GM13977 (cell line): ENCODE measurements at regions not wholly inside any gene's neighbourhood (a gene's known extent, or its start where the extent isn't known, plus 50 kb on each side); places are given as distances from the start of the nearest gene placed in this dataset.

Experiments used
- DNase-seq: peaks from one replicate; pipeline ENCODE4 v3.0.0; 2012; ENCODE audit warnings: low spot score
- CTCF ChIP-seq: IDR thresholded peaks from 2 replicates; pipeline ENCODE4 v1.5.1; 2012; ENCODE audit warnings: mild to moderate bottlenecking, control low read depth; ENCODE audit not compliant: insufficient read depth; ENCODE audit errors: extremely low read depth, missing control alignments
- in situ Hi-C: fragments of 300-500 bp; cut with MboI; formaldehyde crosslinking; loops from one replicate; pipeline ENCODE4 v1.12.0; 2022; ENCODE audit warnings: low sequenced_read_pairs, low pct_unique_long_range_greater_than_20kb, mixed read lengths, inconsistent platforms; ENCODE audit not compliant: unreplicated experiment

GRCh38 chr11:46223252-46223513 lies 54.3 kb upstream of the CREB3L1 start:
- DNase-seq: no peak
- in situ Hi-C loops: no loop called here
- TF ChIP-seq CTCF: no peak

- no peak for TF ChIP-seq CTCF
- no peak for DNase-seq
- in situ Hi-C loops: no loop called here
Observed at GRCh38 chr11:46222490-46223251, 54.8 kb upstream of the CREB3L1 start.

GRCh38 chr11:46220313-46220712 lies 57.1 kb upstream of the CREB3L1 start:
- in situ Hi-C loops: no loop called here
- DNase-seq: no peak
- TF ChIP-seq CTCF: no peak

DNA sequence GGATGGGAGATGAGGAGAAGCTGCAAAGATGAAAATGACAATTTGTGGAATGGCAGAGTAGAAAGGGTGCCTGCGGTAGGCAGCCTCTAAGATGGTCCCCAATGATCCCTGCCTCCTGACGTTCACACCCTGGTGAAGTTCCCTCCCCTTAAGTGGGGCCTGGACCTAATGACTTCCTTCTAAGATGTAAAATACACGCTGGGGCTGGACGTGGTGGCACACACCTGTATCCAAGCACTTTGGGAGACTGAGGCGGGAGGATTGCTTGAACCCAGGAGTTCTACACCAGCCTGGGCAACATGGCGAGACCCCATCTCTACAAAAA lies 60.7 kb upstream of the CREB3L1 start:
- TF ChIP-seq CTCF: no peak
- DNase-seq: no peak
- in situ Hi-C loops: no loop called here

GRCh38 chr11:46216019-46216764 lies 61.3 kb upstream of the CREB3L1 start:
- in situ Hi-C loops: no loop called here
- no peak for TF ChIP-seq CTCF
- DNase-seq: no peak

DNA sequence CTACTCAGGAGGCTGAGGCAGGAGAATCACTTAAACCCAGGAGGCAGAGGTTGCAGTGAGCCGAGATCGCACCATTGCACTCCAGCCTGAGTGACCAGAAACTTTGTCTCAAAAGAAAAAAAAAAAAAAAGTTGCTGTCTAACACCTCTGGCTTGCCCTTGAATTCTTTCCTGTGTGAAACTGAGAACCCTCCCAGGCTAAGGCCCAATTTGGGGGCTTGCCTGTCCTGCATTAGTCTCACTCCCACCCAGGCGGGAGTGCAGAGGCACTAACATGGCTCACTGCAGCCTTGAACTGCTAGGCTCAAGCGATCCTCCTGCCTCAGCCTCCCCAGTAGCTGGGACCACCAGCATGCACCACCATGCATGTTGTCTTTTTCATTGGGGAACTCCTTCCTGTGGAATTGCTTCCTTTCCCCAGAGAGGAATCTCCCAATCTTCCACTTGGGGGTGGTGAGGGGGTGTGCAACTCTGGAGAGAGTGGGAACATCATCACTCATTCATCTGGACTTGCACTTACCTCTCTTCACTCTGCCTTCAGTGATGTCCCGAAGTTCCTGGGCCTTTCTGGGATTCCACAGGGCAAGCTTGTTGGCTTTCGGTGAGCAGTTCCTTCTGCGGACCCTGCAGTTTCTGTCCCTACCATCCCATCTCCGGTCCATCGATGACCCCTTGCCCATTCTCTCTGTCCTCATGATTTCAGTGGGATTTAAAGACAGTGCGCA lies 62.1 kb upstream of the CREB3L1 start:
- in situ Hi-C loops: no loop called here
- no peak for TF ChIP-seq CTCF
- no peak for DNase-seq
